ENCODE measurements at regions not wholly inside any gene's neighbourhood (a gene's known extent, or its start where the extent isn't known, plus 50 kb on each side); places are given as distances from the start of the nearest gene placed in this dataset.

DNA sequence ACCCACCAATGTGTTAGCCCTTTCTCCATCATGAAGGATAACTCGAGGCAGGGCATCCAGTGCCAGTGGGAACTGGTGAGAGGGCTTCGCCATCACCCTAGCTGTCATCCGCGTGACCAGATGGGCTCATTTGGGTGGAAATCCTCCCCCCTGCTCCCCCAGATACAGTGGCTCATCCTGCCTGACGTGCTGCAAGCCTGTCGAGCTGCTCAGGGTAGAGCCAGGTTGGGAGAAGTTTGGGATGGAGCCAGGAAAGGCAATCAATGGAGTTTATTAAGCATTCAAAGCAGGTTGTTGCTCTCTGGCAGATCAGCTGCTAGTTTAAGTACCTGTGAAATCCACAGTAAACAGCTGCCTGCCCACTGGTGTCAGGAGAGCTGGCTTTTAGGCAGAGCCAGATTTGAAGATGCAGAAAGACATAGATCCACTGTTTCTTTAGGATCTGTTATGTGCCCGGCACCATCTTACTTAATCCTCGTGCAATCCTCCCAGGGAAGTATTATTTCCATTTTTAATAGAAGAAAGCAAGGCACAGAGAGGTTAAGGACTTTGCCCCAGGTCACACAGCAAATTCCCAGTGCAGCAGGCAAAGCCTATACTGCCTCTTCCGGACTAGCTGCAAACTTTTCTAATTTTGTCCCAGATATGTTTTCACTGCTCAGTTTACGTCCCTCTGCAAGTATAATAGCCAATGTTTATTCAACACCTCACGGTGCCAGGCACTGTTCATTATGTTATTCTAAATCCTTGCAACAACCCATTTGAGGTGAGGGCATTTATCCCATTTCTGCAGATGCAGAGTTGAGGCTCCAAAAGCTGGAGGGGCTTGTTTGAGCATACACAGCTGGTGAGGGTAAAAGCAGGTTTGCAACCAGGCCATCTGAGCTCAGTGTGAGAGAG, 54.1 kb upstream of the KCNG1 start:
- Histone ChIP-seq H3K79me2 (ENCODE audit: low read length) (no peaks in the 10 kb centered on the region), H3K4me1 (ENCODE audit: low read length) (no peaks in the 10 kb centered on the region), H3K36me3 (replicated peaks; ENCODE audit: low read depth, low read length) (no peaks in the 10 kb centered on the region), H2AFZ (ENCODE audit: low read depth, low read length) (no peak overlapping the region), H3K4me3 (ENCODE audit: low read length) (no peak overlapping the region), H3K9me3 (ENCODE audit: insufficient read depth, low read length) (no peaks in the 10 kb centered on the region), H3K9ac (ENCODE audit: low read length) (no peak overlapping the region), H4K20me1 (ENCODE audit: insufficient read depth, low read length) (no peaks in the 10 kb centered on the region), H3K27ac (ENCODE audit: low read length) (no peak overlapping the region), H3K4me2 (ENCODE audit: low read length) (no peak overlapping the region), H3K27me3 (ENCODE audit: low read depth, low read length) (peaks cover 50% of the 10 kb centered on the region)
- TF ChIP-seq, protein P1, sequence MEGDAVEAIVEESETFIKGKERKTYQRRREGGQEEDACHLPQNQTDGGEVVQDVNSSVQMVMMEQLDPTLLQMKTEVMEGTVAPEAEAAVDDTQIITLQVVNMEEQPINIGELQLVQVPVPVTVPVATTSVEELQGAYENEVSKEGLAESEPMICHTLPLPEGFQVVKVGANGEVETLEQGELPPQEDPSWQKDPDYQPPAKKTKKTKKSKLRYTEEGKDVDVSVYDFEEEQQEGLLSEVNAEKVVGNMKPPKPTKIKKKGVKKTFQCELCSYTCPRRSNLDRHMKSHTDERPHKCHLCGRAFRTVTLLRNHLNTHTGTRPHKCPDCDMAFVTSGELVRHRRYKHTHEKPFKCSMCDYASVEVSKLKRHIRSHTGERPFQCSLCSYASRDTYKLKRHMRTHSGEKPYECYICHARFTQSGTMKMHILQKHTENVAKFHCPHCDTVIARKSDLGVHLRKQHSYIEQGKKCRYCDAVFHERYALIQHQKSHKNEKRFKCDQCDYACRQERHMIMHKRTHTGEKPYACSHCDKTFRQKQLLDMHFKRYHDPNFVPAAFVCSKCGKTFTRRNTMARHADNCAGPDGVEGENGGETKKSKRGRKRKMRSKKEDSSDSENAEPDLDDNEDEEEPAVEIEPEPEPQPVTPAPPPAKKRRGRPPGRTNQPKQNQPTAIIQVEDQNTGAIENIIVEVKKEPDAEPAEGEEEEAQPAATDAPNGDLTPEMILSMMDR (IDR thresholded peaks at IDR 0.05; ENCODE audit: low read depth, low read length) = no peak
- no peak for TF ChIP-seq EZH2phosphoT487 (IDR thresholded peaks at IDR 0.05; ENCODE audit: low read depth)

GRCh38 chr20:51074062-51074461, 51.2 kb upstream of the KCNG1 start:
- Histone ChIP-seq H3K27me3 (ENCODE audit: low read depth, low read length) (peaks cover 52% of the 10 kb centered on the region), H3K4me2 (ENCODE audit: low read length) (no peak overlapping the region), H3K4me1 (ENCODE audit: low read length) (no peaks in the 10 kb centered on the region), H3K9ac (ENCODE audit: low read length) (no peak overlapping the region), H3K36me3 (replicated peaks; ENCODE audit: low read depth, low read length) (no peaks in the 10 kb centered on the region), H3K4me3 (ENCODE audit: low read length) (no peak overlapping the region), H3K27ac (ENCODE audit: low read length) (no peak overlapping the region), H3K9me3 (ENCODE audit: insufficient read depth, low read length) (no peaks in the 10 kb centered on the region), H4K20me1 (ENCODE audit: insufficient read depth, low read length) (no peaks in the 10 kb centered on the region), H2AFZ (ENCODE audit: low read depth, low read length) (no peak overlapping the region), H3K79me2 (ENCODE audit: low read length) (no peaks in the 10 kb centered on the region)
- no peak for TF ChIP-seq EZH2phosphoT487 (IDR thresholded peaks at IDR 0.05; ENCODE audit: low read depth)
- TF ChIP-seq, protein P1 (IDR thresholded peaks at IDR 0.05; ENCODE audit: low read depth, low read length) = no peak
